ENCODE measurements at regions not wholly inside any gene's neighbourhood (a gene's known extent, or its start where the extent isn't known, plus 50 kb on each side); places are given as distances from the start of the nearest gene placed in this dataset.

DNA sequence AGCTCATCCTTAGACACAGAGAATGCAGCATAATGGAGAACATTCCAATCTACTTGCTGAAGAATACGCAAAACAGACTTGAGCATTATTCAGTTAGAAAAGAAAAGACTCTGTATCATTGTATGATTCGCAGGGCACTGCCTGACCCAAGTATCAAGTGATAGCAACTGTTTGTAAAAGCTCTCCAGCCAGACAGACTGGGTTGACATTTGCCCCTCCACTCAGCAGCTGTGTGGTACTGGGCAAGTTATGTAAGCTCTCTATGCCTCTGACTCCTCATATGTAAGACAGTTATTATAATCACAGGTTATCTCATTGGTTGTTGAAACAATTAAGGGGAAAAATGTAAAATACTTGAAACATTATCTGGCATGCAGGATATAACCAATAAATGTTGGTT, 505.0 kb downstream of the ELAVL2 start:
- Histone ChIP-seq H3K4me3 (ENCODE audit: low read depth, low read length) (no peak overlapping the region), H3K9me3 (ENCODE audit: control insufficient read depth, insufficient read depth, low read depth, low read length) (no peaks in the 10 kb centered on the region), H3K27ac (ENCODE audit: extremely low read depth, low read depth, low read length) (no peak overlapping the region), H3K4me1 (ENCODE audit: control insufficient read depth, insufficient read depth, low read length) (no peaks in the 10 kb centered on the region), H3K36me3 (ENCODE audit: control insufficient read depth in 2 of 2, insufficient read depth in 1 of 2, low read length in 2 of 2) (no peaks in the 10 kb centered on the region)
- CTCF ChIA-PET = no interaction called here
- TF ChIP-seq, protein P1, sequence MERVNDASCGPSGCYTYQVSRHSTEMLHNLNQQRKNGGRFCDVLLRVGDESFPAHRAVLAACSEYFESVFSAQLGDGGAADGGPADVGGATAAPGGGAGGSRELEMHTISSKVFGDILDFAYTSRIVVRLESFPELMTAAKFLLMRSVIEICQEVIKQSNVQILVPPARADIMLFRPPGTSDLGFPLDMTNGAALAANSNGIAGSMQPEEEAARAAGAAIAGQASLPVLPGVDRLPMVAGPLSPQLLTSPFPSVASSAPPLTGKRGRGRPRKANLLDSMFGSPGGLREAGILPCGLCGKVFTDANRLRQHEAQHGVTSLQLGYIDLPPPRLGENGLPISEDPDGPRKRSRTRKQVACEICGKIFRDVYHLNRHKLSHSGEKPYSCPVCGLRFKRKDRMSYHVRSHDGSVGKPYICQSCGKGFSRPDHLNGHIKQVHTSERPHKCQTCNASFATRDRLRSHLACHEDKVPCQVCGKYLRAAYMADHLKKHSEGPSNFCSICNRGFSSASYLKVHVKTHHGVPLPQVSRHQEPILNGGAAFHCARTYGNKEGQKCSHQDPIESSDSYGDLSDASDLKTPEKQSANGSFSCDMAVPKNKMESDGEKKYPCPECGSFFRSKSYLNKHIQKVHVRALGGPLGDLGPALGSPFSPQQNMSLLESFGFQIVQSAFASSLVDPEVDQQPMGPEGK (tag by site-specific recombination; IDR thresholded peaks at IDR 0.05) = no peak
- TF ChIP-seq, protein P2, sequence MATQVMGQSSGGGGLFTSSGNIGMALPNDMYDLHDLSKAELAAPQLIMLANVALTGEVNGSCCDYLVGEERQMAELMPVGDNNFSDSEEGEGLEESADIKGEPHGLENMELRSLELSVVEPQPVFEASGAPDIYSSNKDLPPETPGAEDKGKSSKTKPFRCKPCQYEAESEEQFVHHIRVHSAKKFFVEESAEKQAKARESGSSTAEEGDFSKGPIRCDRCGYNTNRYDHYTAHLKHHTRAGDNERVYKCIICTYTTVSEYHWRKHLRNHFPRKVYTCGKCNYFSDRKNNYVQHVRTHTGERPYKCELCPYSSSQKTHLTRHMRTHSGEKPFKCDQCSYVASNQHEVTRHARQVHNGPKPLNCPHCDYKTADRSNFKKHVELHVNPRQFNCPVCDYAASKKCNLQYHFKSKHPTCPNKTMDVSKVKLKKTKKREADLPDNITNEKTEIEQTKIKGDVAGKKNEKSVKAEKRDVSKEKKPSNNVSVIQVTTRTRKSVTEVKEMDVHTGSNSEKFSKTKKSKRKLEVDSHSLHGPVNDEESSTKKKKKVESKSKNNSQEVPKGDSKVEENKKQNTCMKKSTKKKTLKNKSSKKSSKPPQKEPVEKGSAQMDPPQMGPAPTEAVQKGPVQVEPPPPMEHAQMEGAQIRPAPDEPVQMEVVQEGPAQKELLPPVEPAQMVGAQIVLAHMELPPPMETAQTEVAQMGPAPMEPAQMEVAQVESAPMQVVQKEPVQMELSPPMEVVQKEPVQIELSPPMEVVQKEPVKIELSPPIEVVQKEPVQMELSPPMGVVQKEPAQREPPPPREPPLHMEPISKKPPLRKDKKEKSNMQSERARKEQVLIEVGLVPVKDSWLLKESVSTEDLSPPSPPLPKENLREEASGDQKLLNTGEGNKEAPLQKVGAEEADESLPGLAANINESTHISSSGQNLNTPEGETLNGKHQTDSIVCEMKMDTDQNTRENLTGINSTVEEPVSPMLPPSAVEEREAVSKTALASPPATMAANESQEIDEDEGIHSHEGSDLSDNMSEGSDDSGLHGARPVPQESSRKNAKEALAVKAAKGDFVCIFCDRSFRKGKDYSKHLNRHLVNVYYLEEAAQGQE (tag by site-specific recombination; IDR thresholded peaks at IDR 0.05) = no peak
- no peak for TF ChIP-seq ZNF629 (tag by site-specific recombination; IDR thresholded peaks at IDR 0.05)
- TF ChIP-seq ZNF561 (tag by site-specific recombination; IDR thresholded peaks at IDR 0.05; ENCODE audit: borderline replicate concordance) = no peak
- no peak for TF ChIP-seq ZNF548 (tag by site-specific recombination; IDR thresholded peaks at IDR 0.05)
- TF ChIP-seq ZNF341 (tag by site-specific recombination; IDR thresholded peaks at IDR 0.05; ENCODE audit: low read depth) = no peak
- no peak for TF ChIP-seq ZNF24 (tag by site-specific recombination; IDR thresholded peaks at IDR 0.05)
- no peak for TF ChIP-seq ZNF664 (tag by site-specific recombination; IDR thresholded peaks at IDR 0.05)
- TF ChIP-seq, protein P3, sequence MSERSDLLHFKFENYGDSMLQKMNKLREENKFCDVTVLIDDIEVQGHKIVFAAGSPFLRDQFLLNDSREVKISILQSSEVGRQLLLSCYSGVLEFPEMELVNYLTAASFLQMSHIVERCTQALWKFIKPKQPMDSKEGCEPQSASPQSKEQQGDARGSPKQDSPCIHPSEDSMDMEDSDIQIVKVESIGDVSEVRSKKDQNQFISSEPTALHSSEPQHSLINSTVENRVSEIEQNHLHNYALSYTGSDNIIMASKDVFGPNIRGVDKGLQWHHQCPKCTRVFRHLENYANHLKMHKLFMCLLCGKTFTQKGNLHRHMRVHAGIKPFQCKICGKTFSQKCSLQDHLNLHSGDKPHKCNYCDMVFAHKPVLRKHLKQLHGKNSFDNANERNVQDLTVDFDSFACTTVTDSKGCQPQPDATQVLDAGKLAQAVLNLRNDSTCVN (tag by site-specific recombination; optimal IDR thresholded peaks at IDR 0.05) = no peak
- TF ChIP-seq ZNF747 (tag by site-specific recombination; IDR thresholded peaks at IDR 0.05) = no peak
- TF ChIP-seq OVOL3 (tag by site-specific recombination; IDR thresholded peaks at IDR 0.05) = no peak
- no peak for TF ChIP-seq ZNF624 (tag by site-specific recombination; IDR thresholded peaks at IDR 0.05)
- TF ChIP-seq HOXA7 (CRISPR knock-in tag; IDR thresholded peaks at IDR 0.05; ENCODE audit: borderline replicate concordance) = no peak
- no peak for TF ChIP-seq ZBTB21 (tag by site-specific recombination; IDR thresholded peaks at IDR 0.05)
- no peak for TF ChIP-seq ZNF174 (tag by site-specific recombination; IDR thresholded peaks at IDR 0.05)
- no peak for TF ChIP-seq SCRT1 (tag by site-specific recombination; IDR thresholded peaks at IDR 0.05; ENCODE audit: borderline replicate concordance)
- TF ChIP-seq KLF7 (tag by site-specific recombination; IDR thresholded peaks at IDR 0.05; ENCODE audit: borderline replicate concordance) = no peak
- TF ChIP-seq MEIS1 (CRISPR knock-in tag; IDR thresholded peaks at IDR 0.05; ENCODE audit: borderline replicate concordance) = no peak
- no peak for TF ChIP-seq ZNF610 (tag by site-specific recombination; IDR thresholded peaks at IDR 0.05; ENCODE audit: borderline replicate concordance)
- no peak for TF ChIP-seq SCRT2 (tag by site-specific recombination; IDR thresholded peaks at IDR 0.05)
- POLR2A ChIA-PET = no interaction called here

DNA sequence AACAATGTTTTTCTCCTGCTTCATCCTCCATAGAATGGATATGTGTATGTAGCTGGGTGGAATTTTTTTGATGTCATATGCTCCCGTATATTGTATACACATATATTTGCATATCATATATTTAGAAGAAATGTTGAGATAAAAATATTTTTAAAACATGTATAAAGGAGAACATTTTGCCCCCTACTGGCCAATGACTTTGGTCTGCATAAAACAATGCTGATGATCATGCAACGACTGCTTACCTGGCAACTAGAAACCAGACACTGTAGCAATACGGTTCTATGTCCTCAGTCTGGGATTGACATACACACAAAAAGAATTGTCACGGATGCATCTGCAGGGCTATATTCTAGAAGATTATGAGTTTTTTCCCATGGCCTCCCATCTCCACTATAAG, 503.6 kb downstream of the ELAVL2 start:
- H3K27ac ChIP-seq (ENCODE audit: extremely low read depth, low read depth, low read length) = no peak overlapping the region
- H3K9me3 ChIP-seq (ENCODE audit: control insufficient read depth, insufficient read depth, low read depth, low read length) = no peaks in the 10 kb centered on the region
- POLR2A ChIA-PET = no interaction called here
- CTCF ChIA-PET = interaction anchor here (0.5 to 1.2 kb wide), 7 partner anchors 11 to 452 kb away, joined by 3 to 4 read pairs (median 4); no protein-coding TSS in a partner anchor
- no peak overlapping the region for H3K4me3 ChIP-seq (ENCODE audit: low read depth, low read length)
- no peaks in the 10 kb centered on the region for H3K36me3 ChIP-seq (ENCODE audit: control insufficient read depth in 2 of 2, insufficient read depth in 1 of 2, low read length in 2 of 2)
- H3K4me1 ChIP-seq (ENCODE audit: control insufficient read depth, insufficient read depth, low read length) = no peaks in the 10 kb centered on the region
- TF ChIP-seq TRIM28 (IDR thresholded peaks at IDR 0.05; ENCODE audit: borderline replicate concordance, low read length) (no peak), ZBTB44 (tag by site-specific recombination; IDR thresholded peaks at IDR 0.05) (no peak), ZEB2 (tag by site-specific recombination; IDR thresholded peaks at IDR 0.05) (no peak), ZNF785 (tag by site-specific recombination; IDR thresholded peaks at IDR 0.05) (no peak)
- TF ChIP-seq, protein P4, sequence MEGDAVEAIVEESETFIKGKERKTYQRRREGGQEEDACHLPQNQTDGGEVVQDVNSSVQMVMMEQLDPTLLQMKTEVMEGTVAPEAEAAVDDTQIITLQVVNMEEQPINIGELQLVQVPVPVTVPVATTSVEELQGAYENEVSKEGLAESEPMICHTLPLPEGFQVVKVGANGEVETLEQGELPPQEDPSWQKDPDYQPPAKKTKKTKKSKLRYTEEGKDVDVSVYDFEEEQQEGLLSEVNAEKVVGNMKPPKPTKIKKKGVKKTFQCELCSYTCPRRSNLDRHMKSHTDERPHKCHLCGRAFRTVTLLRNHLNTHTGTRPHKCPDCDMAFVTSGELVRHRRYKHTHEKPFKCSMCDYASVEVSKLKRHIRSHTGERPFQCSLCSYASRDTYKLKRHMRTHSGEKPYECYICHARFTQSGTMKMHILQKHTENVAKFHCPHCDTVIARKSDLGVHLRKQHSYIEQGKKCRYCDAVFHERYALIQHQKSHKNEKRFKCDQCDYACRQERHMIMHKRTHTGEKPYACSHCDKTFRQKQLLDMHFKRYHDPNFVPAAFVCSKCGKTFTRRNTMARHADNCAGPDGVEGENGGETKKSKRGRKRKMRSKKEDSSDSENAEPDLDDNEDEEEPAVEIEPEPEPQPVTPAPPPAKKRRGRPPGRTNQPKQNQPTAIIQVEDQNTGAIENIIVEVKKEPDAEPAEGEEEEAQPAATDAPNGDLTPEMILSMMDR (tag by site-specific recombination; IDR thresholded peaks at IDR 0.05) = no peak
